ENCODE measurements at regions not wholly inside any gene's neighbourhood (a gene's known extent, or its start where the extent isn't known, plus 50 kb on each side); places are given as distances from the start of the nearest gene placed in this dataset.

- DNase-seq = no peak
Observed at GRCh38 chr10:44326474-44327030, 58.3 kb downstream of the CXCL12 start.

GRCh38 chr10:44325596-44326307, 59.1 kb downstream of the CXCL12 start:
- peak; percentile 68 for DNase-seq

DNA sequence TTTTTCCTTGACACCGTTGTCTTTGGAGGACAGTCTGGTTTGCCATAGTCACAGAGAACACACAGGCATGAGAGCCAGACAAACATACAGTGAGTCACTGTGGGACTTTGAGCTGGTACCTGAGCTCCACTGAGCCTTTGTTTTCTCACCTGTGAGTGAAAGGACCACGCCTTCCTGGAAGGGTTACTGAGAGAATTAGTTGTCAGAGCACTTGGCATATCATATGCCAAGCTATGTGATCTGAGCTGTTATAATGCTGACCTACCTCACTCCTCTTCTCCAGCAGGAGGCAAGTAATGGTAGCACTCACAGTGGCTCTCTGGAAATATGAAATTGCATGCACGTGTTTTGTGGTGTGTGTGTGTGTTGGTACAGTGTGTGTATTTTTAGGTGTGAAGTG, 59.7 kb downstream of the CXCL12 start:
- DNase-seq = no peak

DNA sequence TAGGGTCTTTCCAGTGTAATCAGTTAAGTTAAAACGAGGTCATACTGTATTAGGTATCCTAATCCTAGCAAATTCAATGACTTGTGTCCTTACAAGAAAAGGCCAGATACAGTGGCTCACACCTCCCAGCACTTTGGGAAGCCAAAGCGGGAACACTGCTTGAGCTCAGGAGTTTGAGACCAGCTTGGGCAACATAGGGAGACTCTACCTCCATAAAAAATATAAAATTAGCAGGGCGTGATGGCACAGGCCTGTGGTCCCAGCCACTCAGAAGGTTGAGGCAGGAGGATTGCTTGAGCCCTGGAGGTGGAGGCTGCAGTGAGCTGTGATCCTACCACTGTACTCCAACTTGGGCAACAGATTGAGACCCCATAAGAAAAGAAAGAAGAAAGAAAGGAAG, 61.1 kb downstream of the CXCL12 start:
- DNase-seq = no peak

DNA sequence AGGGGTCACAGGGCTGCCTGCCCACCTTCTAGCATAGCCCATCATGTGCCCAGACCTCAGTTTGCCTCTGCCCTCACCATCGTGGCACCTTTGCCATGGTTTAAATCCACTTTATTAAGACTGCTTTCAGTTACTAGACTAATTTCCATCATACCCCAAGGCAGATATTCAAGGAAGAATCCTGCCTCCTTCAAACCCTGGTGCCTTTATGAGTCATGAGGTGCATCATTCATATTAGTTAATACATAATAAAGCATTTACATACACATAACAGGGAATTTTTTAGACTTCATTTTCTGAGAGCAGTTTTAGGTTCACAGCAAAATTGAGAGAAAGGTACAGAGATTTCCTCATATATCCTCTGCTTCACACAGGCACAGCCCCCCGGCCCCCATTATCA, 62.8 kb downstream of the CXCL12 start:
- DNase-seq = no peak

- no peak for DNase-seq
Observed at GRCh38 chr10:44320756-44321155, 64.1 kb downstream of the CXCL12 start.

DNA sequence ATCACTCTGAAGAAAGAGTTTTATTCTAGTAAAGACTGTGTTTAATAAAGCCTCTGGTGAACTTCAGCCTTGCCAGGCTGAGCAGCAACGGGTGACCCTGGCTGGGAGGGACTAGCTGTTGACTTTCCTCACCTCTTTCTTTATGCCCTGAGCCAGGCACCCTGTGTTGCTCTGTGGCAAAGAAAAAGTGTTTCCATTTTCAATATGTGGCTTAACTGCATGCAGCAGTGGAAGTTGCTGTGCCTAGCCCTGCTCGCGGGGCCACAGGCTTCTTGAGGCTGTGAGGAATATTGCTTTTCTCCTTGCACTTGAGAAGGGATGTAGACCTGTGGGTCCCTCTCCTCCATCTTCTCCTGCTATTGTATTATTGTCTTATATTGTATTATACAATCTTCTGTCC, 67.0 kb downstream of the CXCL12 start:
- DNase-seq = no peak

GRCh38 chr10:44316922-44317215, 68.0 kb downstream of the CXCL12 start:
- no peak for DNase-seq

GRCh38 chr10:44316187-44316921, 68.5 kb downstream of the CXCL12 start:
- DNase-seq = no peak

- no peak for DNase-seq
Observed at GRCh38 chr10:44314802-44315460, 70.0 kb downstream of the CXCL12 start.

DNA sequence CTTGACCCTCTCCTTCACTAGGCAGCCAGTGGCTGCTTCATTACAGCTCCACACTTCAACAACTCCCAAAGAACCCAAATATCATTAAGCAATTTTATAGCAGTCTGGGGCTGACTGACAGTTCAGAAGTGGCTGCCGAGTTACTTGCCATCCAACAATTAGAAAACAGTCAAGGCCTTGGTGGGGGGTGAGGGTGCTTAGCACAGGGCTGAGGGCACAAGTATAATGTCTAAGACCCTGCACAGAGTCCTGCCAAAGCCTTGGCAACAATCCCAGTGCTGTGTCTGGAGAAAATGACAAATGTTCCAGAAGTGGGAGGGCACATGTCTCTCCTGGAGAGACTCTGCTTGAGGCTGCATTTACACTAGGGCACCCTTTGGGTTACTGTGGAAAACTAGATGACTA, 71.1 kb downstream of the CXCL12 start:
- no peak for DNase-seq

GRCh38 chr10:44312401-44312800, 72.5 kb downstream of the CXCL12 start:
- DNase-seq = no peak

- no peak for DNase-seq
Observed at GRCh38 chr10:44311563-44312051, 73.3 kb downstream of the CXCL12 start.

- peak; percentile 77 for DNase-seq
Observed at GRCh38 chr10:44310762-44311562, 73.9 kb downstream of the CXCL12 start.

GRCh38 chr10:44309939-44310761, 74.7 kb downstream of the CXCL12 start:
- no peak for DNase-seq

DNA sequence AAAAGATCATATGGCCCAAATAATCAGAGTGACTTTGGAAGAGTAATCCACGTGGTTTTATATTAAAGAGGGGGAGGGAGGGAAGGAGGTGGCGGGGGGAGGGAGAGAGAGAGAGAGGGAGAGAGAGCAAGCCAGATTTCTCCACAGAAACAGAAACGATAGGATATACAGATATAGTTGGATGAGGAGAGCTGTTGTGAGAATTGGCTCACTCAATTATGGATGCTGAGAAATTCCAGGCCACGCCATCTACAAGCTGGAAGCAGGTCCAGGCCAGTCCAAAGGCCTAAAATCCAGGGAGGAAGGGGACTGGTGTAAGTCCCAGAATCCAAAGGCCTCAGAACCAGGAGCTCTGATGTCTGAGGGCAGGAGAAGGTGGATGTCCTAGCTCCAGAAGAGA, 75.5 kb downstream of the CXCL12 start:
- no peak for DNase-seq

DNA sequence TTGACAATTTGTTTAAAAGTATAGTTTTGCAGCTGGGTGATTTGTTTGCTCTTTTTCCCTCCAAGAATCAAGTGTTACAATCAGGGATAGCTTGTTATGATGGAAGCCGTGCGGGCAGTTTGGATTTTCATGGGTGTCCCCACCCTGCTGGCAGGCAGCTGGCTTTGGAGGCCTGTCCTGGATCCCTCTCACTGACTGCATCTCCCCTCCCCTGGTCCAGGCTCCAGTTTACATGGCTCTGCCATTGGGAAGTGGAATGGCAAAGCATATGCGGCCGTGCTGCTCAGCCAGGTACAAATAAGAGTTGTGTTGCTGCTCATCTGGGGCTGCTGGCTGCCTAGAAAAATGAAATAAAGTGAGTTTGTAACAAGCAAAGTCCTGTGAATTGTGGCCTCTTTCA, 76.0 kb downstream of the CXCL12 start:
- no peak for DNase-seq

- DNase-seq = no peak
Observed at GRCh38 chr10:44307691-44308090, 77.2 kb downstream of the CXCL12 start.

DNA sequence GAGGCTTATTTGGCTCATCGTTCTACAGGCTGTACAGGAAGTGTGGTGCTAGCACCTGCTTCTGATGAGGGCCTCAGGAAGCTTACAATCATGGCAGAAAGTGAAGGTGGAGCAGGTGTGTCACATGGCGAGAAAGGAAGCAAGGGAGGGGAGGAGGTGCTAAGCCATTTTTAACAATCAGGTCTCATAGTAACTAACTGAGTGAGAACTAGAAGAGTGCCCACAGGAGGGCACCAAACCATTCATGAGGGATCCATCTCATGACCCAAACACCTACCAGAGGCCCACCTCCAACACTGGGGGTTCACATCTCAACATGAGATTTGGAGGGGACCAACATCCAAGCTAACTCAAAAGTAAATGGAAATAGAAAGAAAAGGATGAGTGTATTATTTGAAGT, 78.1 kb downstream of the CXCL12 start:
- no peak for DNase-seq

DNA sequence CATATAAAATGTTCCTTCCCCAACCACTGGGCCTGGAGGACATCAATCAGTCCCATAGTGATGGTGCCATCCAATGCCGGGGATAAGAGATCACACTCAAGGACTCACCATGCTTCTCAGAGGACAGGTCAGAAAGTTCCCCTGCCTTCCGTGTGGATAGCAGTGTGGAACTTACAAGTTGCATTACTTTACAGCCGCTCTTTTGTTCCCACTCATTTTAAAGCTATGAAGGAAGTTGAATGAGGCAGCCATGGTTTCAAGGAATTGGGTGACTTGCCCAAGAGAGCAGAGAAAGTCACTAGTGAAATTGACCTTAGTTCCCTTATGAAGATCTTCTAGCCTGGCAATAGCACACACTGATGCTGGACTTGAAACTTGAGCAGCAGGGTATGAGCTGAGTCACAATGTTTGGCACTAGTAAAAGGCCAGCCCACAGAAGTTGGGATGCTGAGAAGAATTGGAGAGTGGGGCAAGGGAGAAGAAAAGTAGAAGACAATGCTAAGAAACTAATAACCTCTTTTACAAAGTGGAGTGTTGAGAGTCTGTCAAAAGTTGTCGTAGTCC, 78.7 kb downstream of the CXCL12 start:
- DNase-seq = peak; percentile 52

DNA sequence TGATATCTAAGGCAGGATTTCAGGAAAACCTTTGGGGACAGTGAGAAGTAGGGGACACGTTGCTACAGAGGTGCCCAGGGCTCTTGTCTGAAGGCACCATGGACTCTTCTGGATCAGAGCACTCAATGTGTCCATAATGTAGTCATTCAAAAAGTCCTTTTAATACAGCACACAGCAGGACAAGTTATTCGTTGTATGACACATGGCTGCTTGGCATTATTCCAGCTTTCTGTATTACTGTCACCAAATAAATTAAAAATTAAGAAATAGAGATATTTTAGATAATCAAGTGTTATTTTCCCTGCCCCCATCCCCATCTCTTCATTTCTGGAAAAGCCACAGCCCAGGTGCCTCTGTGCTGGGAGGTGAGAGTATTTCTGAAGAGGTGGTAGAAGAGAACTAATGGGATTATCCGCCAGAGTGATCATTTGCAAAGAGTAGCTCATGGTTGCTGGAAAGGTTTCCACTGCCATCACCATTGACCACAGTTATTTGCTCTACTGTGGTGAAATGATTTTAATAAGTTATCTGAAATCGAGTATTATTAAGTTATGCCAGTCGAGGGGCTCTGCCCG, 83.0 kb downstream of the CXCL12 start:
- DNase-seq = no peak
